NB4 (cell line): ENCODE measurements at regions not wholly inside any gene's neighbourhood (a gene's known extent, or its start where the extent isn't known, plus 50 kb on each side); places are given as distances from the start of the nearest gene placed in this dataset.

ENCODE experiments used
- CTCF ChIP-seq: IDR thresholded peaks from one replicate; pipeline ENCODE4 v1.5.1; 2012; ENCODE audit warnings: low read depth, low read length
- POLR2A ChIP-seq: IDR thresholded peaks from 2 replicates; pipeline ENCODE4 v1.6.1; 2011; ENCODE audit warnings: mild to moderate bottlenecking; ENCODE audit not compliant: insufficient read length; ENCODE audit errors: extremely low read depth

GRCh38 chr12:98090731-98091130, 424.7 kb upstream of the TMPO start:
- no peak for TF ChIP-seq CTCF
- no peak for TF ChIP-seq POLR2A
